Inflammatory macrophage (primary cell): ENCODE measurements at regions not wholly inside any gene's neighbourhood (a gene's known extent, or its start where the extent isn't known, plus 50 kb on each side); places are given as distances from the start of the nearest gene placed in this dataset.

Experiments used
- DNase-seq, 2 donors: peaks; one replicate each; pipeline ENCODE4 v3.0.0-alpha.2; 2020 to 2022

DNA sequence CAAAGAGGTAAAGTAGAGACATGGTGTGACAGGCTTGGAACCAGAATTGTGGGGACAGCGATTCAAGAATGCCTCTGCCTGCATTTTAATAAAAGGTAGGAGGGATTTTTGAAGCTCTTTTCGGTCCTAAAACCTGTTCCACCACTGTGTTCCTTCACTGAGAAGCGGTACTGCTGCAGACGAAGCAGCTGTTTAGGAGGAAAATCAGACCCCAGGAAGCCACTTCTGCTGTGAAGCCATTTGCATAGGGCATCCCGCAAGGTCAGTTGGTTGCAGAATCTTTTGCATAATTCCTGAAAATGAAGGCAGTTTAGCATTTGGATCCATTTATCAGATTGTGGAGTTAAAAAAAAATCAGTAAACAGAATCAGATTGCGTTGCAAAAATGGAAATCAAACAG is 183.3 kb upstream of the PRKCQ start:
- no peak for DNase-seq

DNA sequence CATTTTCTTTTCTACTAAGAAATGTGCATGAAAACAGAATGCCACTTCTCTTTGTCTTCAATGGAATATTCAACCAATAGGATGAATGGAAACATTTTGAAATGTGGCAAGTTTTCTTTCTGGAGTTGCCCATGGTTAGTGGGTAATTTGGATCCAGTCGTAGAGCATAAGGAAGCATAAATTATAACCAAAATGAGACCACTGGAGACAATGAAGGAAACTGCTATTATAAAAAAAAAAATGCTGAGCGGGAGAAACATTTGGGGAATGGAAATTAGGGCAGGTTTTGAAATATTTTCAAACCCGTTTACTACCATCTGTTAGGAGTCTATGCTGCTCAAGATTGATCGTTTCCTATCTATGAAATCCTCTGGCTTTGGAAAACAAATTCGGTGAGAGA is 182.9 kb upstream of the PRKCQ start:
- DNase-seq, result no peak

DNA sequence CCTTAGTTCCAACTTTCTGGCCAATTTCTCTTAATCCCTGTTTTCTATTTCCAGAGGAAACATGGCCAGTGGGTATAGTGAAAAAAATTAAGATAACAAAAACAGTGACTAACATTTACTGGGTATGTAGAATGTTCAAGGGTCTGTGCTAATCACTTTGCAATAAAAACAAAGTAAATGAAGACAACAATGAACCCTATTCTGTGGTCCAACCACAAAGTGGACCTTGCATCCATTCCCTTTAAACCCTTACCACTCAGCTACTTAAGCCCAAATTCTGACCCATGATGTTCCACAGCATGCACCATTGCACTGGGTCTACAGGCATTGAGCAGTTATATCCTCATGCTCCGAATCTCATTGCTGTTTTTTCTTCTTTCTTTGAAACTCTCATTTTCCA is 179.9 kb upstream of the PRKCQ start:
- no peak for DNase-seq

DNA sequence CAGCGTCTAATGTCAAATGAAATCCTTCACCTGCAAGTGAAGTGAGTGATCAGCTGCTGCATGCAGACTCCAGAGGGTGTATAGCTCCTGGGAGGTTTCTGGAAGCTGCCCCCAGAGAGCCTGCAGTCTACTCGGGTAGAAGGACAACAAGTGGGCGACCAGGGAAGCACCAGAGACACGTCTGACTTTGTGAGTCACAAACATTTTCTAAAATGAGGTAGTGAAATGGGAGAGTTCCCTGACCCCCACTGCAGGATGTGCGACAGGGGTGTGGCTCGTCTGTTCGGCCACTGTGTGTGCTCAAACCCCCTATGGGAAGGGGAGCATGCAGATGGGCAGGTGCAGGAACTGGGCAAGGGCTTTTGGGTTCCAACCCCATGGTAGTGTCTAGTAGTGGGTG is 177.1 kb upstream of the PRKCQ start:
- DNase-seq, result no peak

DNA sequence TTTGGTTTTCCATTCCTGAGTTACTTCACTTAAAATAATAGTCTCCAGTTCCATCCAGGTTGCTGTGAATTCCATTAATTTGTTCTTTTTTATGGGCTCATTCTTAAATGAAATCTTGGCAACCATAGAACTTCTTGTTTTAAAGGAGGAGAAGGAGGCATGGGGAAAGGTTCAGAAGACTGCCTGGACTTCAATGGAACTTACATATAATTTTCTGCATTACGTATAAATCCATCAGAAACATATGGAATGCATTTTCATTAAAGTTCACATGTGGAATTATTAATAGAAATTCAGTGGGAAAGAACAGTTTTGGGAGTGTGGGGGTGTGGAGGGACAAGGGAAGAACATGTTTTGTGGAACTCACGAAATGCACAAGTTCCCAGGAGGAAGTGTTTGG is 176.6 kb upstream of the PRKCQ start:
- no peak for DNase-seq

DNA sequence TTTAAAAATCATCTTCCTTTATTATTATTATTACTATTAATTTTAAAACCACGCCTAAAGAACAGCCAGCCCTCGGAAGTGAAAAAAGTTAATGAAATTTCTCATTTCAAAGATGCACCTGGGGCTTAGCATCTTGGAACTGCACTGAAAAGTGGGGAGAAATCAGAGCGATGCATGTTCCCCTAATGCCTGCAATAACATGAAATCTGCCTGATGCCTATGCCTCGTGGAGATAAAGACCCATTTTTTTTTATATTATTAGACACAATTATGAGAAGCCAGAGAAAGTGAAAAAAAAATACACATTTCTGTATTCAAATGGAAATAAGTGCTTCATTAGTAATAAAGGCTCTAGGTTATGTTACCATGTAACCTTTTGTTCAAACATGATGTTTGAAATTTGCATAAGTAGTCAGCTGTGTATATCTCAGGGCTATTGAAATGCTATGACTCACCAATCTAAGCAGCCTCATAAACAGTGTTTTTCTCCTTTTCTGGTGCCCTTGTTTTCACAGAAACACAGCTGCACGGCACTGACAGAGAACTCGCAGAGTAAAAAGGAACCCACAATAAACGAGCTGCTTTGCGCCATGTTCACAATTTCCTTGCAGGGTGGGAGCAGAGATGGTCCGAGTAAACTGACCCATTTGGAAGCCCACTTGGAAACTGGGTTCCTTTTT is 175.8 kb upstream of the PRKCQ start:
- no peak for DNase-seq

DNA sequence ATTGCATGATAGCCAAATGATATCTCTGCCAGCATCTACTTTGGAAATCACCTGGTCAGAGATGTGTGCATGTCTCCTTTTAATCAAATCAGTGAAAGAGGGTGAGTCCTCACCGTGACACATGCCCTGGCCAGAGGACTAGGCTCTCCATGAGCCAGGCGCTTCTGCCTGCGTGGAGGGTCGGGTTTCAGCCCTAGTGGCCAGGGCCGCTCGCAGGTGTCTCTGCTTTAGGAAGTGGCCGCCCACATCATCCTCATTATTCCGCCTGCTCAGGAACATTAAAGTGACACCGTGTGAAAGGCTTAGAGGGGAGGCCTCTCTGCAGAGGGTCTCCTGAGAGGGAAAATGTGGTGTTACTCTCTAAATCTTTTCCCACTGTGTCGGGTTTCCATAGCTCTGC is 173.6 kb upstream of the PRKCQ start:
- DNase-seq, result no peak

DNA sequence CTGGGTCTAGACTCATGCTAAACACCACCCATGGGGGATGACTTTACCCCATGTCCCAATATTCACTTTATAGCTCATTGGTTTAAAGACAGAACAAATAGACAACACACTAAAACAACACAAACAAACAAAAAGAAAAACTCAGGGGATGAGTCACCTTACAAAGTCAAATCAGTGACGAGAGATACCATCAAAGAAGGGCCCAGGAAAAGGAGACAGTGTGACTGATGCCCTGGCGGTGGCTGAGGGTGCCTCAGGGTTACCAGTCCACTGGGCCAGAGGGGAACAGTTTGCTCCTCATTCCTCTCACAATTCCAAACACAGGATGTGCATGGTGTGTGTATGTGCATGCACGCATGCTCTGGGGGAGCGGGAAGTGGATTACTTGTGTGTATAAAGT is 171.3 kb upstream of the PRKCQ start:
- no peak for DNase-seq

DNA sequence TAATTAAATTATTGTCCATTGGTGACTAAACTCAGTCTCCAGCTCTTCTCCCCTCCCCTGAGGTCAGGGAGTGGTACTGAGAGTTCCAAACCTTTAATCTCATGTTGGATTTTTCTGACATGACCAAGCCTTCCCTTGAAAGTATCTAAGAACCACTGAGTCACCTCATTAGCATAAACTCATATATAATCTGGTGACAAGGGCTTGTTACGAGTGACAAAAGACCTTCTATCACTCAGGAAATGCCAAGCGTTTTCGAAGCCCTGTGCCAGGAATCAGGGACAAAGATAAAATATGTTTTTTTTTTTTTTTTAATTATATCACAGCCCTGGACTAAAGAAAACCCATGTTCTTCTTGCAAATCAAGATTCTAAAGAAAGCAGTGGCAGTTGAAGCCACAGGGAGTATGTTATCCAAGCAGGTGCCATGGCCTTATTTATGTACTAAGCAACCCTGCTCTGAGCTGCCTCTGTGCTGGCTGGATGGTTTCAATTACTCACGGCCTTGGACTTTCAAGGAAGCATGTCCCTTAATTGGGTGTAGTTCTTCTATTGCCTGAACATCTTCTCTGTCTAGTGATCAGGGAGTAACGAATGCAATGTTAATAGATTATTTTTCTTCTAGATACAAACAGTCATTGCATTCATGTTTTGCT is 169.0 kb upstream of the PRKCQ start:
- DNase-seq, result no peak

DNA sequence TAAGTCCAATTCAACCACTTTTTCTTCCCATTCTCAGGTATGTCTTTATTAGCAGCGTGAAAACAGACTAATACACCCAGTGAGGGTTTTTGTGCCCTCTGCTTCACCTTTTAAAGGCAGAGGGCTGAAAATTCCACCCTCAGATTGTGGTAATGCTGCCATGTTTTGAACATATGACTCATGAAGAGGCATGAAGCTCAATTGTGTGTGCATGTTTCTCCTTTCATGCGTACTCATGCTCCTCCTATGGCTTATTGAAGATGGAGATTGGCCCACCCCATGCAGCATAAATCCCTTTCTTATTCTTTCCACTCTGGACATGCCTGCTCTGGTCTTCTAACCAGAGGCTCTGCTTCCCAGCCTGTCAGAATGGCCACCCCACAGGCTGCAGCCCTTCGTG is 168.0 kb upstream of the PRKCQ start:
- no peak for DNase-seq

DNA sequence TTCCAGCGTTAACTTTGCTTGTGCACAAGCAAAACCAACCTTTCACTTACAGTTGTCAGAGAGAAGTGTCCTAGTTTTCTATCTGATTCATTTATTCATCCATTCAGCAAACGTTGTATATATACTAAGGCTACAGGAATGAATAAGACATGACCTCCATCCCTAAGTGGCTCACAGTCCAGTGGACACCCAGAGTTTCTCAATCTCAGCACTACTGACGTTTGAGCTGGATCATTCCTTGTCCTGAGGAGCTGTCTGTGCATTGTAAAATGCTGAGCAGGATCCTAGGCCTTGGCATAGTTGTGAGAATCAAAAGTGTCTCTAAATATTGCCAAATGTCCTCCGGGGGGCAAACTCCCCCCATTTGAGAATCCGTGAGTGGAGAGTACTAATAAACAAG is 166.7 kb upstream of the PRKCQ start:
- DNase-seq, result no peak

DNA sequence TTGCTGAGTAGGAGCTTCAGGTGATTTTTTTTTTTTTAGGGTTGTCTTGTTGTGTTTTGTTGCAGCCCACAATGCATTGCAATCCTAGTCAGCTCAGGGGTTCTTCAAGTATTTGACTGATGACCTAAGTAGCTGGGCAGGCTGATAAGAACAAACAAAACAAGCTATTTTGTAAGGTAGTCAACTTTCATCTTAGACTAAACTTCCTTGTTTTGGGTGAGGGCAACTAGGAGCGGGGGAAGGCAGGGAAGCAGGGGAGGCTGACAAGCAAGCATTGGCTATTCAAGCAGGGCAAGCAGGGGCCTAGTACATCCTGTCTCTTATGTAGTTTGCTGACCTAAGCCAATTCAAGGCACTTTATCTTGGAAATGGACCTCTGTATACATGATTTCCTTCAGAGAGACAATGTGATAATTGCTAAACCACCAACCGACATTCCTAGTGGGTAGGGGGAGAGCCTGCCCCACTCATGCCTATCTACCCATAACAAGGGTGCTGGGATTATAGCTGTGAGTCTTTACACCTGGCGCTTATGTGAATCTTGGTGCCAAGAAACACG is 163.3 kb upstream of the PRKCQ start:
- DNase-seq, result no peak

DNA sequence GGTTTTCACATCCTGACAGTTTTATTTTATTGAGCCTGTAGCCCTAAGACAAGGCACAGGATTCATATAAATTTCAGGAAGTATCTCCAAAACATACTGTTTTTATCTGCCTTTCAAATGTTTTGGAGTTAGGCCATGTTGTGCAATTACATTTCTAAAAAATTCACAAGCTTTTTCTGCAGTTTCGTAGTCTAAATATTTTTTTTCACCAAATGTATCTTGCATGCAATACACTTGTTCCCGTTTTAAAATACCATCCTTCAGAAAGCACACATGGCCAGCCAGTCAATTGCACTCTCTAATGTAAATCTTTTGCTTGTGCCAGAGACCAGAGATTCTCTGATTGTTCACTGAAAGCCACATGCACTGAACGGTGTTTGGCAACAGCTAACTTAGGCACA is 161.5 kb upstream of the PRKCQ start:
- peak in 1 of 2 donors; percentile 15 for DNase-seq

DNA sequence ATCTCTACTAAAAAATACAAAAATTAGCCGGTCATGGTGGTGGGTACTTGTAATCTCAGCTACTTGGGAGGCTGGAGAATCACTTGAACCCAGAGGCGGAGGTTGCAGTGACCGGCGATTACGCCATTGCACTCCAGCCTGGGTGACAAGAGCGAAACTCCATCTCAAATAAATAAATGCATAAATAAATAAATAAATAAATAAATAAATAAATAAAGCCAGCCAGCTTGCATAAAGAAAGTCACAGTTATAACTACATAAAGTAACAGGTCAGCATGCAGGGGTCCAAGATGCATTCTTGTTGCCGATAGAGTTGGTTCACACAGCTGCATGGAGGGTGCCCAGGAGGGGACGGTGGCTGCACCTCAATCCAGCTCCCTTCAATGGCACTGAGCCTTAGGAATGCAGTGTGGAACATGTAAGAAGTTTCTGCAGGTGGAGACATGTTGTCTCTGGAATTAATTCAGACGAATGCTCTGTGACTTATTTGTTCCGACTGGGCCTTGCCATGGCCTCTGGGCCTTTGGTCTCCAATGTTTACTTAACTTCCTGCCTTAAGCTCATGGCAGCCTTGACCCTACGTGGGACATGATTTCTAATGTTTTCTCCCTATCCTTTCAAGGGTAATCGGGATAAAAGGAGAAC is 159.6 kb upstream of the PRKCQ start:
- DNase-seq, result no peak

DNA sequence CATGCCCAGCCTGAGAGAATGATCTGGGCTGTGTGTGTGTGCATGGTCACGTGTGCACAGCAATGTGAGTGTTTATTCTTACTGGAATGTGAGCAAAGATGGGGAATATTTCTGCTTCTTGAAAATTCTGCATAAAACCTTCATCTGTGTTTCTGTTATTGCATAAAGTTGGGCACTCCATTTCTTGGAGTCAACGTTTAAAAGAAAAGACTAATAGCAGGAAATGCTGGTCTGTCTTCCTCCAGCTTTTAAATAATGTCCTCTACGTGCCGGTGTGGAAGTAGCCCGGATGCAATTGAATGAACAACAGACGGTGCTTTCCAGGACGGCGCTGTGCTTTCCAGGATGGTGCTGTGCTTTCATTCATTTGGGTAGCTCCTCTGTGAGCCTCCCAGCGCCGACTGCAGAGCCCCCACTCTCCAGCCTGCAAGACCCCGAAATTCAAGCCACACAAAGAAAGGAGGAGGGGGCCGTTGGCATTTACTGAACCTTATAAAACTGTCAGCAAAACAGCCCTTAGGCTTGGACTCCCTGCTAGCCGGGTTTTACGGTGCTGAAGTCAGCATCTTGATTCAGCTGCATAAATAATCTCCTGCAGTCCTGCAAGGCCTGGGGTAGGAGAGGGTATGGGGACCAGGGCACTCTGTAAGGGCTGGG is 158.2 kb upstream of the PRKCQ start:
- DNase-seq, result no peak

DNA sequence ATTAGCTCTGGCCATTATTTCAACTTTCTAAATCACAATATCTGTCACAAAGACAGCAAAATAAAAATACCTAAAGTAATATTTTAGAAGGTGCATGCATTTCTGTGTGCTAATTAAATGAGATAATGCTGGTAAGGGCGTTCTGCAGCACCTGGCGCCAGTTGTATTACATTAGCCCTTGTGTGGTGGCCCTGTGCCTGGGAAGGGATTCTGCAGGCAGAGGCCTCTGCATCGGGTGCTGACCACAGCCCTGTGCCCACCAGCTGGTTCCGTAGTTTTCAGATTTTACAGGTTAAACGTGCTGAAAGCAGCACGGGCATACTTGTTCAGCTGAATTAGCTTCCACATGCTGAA is 157.7 kb upstream of the PRKCQ start:
- DNase-seq, result no peak

DNA sequence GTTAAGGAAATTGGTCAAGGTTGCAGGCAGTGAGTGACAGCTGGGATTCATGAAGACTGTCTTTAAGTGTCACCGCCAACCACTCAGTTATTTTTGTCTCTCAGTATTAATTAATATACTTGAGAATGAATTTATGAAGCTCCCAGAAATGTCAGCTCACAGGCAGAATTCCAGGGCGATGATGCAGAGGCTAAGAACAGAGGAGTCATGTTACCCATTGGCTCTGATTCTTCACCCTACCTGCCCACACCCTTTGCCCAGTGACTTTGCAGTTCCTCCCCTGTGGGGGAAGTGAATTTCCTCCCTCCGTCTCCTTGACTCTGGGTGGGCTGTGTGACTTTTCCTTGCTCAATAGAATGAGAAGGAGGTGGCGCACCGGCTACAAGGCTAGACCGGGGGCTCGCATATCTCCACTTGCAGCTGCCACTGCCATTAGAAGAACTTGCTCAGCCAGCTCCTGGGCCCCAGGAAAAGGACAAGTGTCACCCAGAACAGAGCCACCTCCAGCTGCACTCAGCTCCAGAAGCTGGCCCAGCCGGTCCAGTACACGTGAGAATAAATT is 157.1 kb upstream of the PRKCQ start:
- no peak for DNase-seq

DNA sequence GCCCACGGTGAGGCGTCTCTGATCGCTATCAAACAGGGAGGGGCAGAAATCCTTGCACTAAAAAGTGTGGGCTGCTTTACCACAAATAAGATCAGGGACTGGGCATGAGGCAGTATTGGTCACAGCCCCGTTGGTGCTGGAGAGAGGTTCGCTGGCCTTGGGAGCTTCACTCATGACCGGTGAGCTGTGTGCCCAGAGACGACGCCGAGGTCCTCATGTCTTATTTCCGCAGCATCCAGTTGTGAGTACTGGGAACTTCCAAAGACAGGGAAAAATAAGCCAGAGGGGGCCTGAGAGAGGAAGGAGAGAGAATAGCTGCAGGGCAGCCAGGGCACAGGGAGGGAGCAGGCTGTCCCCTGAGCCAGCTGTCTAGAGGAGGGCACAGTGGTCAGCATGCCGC is 154.2 kb upstream of the PRKCQ start:
- DNase-seq, result no peak

DNA sequence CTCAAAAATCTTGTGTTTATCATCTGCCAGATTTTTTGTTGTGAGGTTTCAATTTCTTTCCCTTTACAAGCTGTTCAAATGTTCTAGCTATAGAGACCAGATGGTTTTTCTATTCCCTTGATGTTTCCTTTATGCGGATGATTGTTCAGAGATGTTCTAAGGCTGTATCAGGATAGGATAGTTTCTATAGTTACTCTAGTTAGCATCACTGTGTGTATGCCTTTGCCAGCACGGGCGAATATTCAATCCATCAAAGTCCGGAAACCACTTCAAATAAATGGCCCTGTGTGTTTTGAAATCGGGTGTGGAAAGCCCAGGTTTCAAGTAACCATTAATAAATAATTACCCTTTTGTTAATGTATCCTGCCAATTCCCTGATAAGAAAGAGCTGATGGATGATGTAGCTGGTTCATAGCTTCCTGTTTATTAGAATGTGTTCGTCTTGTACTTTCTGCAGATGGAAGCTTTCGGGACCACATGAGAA is 149.8 kb upstream of the PRKCQ start:
- no peak for DNase-seq

DNA sequence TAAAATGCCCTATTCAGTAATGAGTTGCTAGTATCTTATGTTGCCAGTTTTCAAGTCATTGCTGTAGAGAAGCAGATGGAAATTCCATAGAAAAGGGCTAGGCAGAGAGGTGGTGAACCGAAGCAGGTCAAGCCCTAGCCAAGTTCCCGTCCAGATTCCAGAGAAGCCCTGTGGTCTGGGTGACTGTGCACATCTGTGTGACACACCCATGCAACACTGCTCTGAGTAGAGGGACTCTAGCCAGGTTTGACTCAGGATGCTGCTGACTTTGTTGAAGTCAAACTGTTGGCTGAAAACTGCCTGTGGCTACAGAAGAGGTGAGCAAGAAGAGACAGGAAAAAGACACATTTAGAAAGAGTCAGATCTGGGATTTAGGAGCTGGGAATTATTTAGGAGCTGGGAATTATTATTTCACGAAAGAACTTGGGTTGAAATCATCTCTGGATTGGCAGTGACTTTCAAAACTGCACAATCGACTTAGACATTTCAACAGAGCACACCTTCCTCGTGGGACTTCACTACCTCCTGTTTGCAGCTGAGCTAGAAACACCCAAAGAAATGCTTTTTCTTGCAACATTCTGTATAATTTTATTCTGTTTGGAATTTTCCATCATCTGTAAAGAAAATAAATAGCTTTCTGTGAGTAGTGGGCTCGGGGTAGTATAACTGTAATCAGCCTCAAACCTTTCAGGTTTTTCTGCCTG is 149.1 kb upstream of the PRKCQ start:
- DNase-seq, result no peak

DNA sequence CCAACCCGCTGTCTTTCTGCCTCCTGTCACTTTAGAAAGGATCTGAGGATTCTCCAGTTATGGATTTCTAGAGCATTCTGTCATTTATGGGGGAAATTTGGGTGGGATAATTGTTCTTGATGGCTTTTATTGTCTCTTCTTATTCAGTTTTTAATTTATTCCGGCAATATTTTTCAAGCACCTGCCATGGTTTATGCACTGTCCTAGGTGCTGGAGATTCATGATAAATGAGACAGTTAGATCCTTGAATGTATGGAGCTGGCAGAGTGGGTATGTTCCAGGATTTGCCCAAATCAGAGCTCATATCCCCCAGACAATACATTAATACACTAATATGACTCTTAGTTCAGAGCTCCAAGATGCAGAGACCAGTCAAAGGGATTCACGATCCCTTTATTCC is 146.8 kb upstream of the PRKCQ start:
- DNase-seq, result no peak

DNA sequence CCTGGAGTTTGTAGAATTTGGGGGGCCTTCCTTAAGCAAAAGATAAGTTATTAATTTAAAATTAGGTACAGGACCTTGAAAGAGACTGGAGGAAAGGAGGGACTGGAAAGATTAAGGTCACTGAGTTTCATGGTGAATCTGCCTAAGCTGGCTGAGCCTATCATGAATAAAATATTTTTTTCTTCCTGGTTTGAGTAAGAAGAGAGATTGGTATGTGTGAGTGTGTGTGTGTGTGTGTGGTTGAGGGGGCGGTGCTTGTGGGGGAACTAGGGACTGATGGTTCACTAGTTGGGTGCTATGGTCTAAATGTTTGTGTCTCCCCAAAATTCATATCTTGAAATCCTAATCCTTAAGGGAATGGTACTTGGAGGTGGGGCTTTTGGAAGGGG is 142.5 kb upstream of the PRKCQ start:
- no peak for DNase-seq
